ENCODE measurements at regions not wholly inside any gene's neighbourhood (a gene's known extent, or its start where the extent isn't known, plus 50 kb on each side); places are given as distances from the start of the nearest gene placed in this dataset.

DNA sequence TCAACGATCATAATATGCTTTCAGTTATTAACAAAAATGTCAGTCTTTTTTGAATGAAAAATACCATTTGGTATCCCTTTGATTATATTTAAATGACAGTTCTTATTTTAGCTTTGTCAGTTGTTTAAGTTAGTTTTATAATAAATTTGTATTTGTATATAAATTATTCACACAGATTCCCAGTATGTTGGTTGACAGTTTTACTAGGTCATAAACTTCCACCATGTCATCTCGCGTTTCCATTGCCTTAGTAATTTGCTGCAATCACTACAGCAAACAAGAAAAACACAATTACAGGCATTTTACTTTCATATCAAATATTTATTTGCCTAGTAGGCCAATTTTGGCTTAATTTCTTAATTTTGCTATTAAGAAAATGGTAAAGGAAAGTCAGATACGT is 109.6 kb upstream of the ANK2 start:
- H3K9ac ChIP-seq (ENCODE audit: extremely low read depth, insufficient read length, low read length): no peak overlapping the region
- no peaks in the 10 kb centered on the region for H3K4me1 ChIP-seq (ENCODE audit: insufficient read depth, low read length)
- H3K14ac ChIP-seq (ENCODE audit: insufficient read depth, low read length): no peak overlapping the region
- H4K20me1 ChIP-seq (ENCODE audit: control insufficient read depth, insufficient read depth, insufficient read length): no peaks in the 10 kb centered on the region
- TF ChIP-seq, protein P1, sequence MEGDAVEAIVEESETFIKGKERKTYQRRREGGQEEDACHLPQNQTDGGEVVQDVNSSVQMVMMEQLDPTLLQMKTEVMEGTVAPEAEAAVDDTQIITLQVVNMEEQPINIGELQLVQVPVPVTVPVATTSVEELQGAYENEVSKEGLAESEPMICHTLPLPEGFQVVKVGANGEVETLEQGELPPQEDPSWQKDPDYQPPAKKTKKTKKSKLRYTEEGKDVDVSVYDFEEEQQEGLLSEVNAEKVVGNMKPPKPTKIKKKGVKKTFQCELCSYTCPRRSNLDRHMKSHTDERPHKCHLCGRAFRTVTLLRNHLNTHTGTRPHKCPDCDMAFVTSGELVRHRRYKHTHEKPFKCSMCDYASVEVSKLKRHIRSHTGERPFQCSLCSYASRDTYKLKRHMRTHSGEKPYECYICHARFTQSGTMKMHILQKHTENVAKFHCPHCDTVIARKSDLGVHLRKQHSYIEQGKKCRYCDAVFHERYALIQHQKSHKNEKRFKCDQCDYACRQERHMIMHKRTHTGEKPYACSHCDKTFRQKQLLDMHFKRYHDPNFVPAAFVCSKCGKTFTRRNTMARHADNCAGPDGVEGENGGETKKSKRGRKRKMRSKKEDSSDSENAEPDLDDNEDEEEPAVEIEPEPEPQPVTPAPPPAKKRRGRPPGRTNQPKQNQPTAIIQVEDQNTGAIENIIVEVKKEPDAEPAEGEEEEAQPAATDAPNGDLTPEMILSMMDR (conservative IDR thresholded peaks at IDR 0.05): no peak
- H3K27ac ChIP-seq (ENCODE audit: insufficient read length, low read depth, low read length): no peak overlapping the region
- H3K4me1 Mint-ChIP-seq: peaks cover 3 to 6% of the 10 kb centered on the region in 2 experiments; a peak in 2 of 4 replicates
- no peak overlapping the region for H2BK15ac ChIP-seq (ENCODE audit: low read depth, low read length)
- no peaks in the 10 kb centered on the region for H3K79me1 ChIP-seq (ENCODE audit: insufficient read depth, low read depth, low read length, poor library complexity, severe bottlenecking)
- H2BK20ac ChIP-seq (ENCODE audit: low read depth, low read length, poor library complexity, severe bottlenecking): no peak overlapping the region
- no peak overlapping the region for H2BK12ac ChIP-seq (ENCODE audit: insufficient read length, low read depth, low read length)
- DNase-seq: no peak
- H3K27ac Mint-ChIP-seq: no peak overlapping the region; a peak in 1 of 7 replicates
- no peak overlapping the region for H3K23ac ChIP-seq (ENCODE audit: insufficient read length, low read depth, low read length)
- no peaks in the 10 kb centered on the region for H3K23me2 ChIP-seq (ENCODE audit: insufficient read length, low read depth, low read length, poor library complexity, severe bottlenecking)
- H4K5ac ChIP-seq (ENCODE audit: insufficient read length, low read depth, low read length): no peak overlapping the region
- H3K9me3 Mint-ChIP-seq: peaks cover 0 to 4% of the 10 kb centered on the region in 2 experiments; a peak in 1 of 5 replicates
- no peak overlapping the region for H3K18ac ChIP-seq (ENCODE audit: insufficient read length, low read depth, low read length)
- no peak overlapping the region for H4K8ac ChIP-seq (replicated peaks; ENCODE audit: insufficient read length, low read depth, low read length)
- H3T11ph ChIP-seq (ENCODE audit: low read length): no peak overlapping the region
- H4K91ac ChIP-seq (ENCODE audit: insufficient read length, low read depth, low read length): no peak overlapping the region
- H2AFZ ChIP-seq (ENCODE audit: low read length): no peak overlapping the region
- H3K9me3 ChIP-seq (ENCODE audit: control insufficient read depth, low read depth, low read length): no peaks in the 10 kb centered on the region
- H3K4me3 Mint-ChIP-seq: no peak overlapping the region
- H3K56ac ChIP-seq (ENCODE audit: insufficient read length, low read depth, low read length): no peak overlapping the region
- no peak overlapping the region for H2BK120ac ChIP-seq (ENCODE audit: low read depth, low read length, poor library complexity, severe bottlenecking)
- H2AK5ac ChIP-seq (ENCODE audit: insufficient read length, low read length): no peak overlapping the region
- WGBS (ENCODE audit: extremely low coverage, insufficient read length, low lambda C conversion rate): no CpG with 5 or more reads among the region's 4 CpGs
- no peaks in the 10 kb centered on the region for H3K79me2 ChIP-seq (ENCODE audit: insufficient read depth, low read length)
- H3K4me2 ChIP-seq (ENCODE audit: insufficient read depth, insufficient read length, low read length): no peak overlapping the region
- peaks cover 2 to 12% (median 8%) of the 10 kb centered on the region in 3 experiments; a peak in 5 of 7 replicates for H3K36me3 Mint-ChIP-seq (ENCODE audit: insufficient read depth in 1 of 3, low read depth in 3 of 3)
- no peak overlapping the region for H2BK5ac ChIP-seq (ENCODE audit: insufficient read length, low read length)
- H3K4ac ChIP-seq (ENCODE audit: low read depth, low read length): no peak overlapping the region
- H3K27me3 ChIP-seq (ENCODE audit: insufficient read depth, low read length): no peaks in the 10 kb centered on the region
- H3K27me3 Mint-ChIP-seq (ENCODE audit: low read depth): no peaks in the 10 kb centered on the region

All from H9 (cell line).